ENCODE measurements at regions not wholly inside any gene's neighbourhood (a gene's known extent, or its start where the extent isn't known, plus 50 kb on each side); places are given as distances from the start of the nearest gene placed in this dataset.

DNA sequence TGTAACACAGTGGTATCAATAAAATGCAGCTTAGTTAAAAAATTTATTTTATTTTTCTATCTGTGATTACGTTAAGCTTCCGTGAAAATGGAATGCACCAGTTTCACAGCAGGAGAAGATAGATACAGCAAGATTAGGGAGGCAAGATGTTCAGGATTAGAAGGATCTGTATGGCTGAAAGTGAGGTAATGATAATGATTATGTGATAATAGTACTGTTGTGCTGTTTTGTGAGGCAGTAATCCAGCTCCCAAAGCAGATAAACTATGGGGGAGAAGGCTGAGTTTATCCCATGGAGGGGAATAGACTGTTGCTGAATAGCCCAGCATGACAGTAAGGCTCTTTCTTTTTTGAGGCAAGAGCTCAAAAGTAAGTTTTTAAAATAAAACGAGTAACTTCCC lies 216.1 kb upstream of the PRPS1L1 start:
- in situ Hi-C loops (cut with HindIII; ENCODE audit: extremely low pct_ligation_motif_present, low pct_unique_long_range_greater_than_20kb) (no loop called here), intact Hi-C loops (cut with micrococcal nuclease; ENCODE audit: unreplicated experiment) (no loop called here)
- FAIRE-seq (no peak), DNase-seq (ENCODE audit: low spot score) (no peak), ATAC-seq (no peak)
- no peaks in the 10 kb centered on the region for H3K36me3 ChIP-seq (replicated peaks in 1 of 2; ENCODE audit: control insufficient read depth in 1 of 2, insufficient read depth in 2 of 2, low read length in 2 of 2)
- H3K27ac ChIP-seq (ENCODE audit: extremely low read length, insufficient read depth, low read length), result no peak overlapping the region
- POLR2A ChIA-PET, result no interaction called here
- H4K20me1 ChIP-seq (ENCODE audit: insufficient read depth, low read length), result no peaks in the 10 kb centered on the region
- H3K9ac ChIP-seq (ENCODE audit: insufficient read depth, low read depth, low read length), result no peak overlapping the region
- no TSS peak for BruUV-seq (replicated peaks)
- H3K9me3 ChIP-seq (ENCODE audit: low read length), result peaks cover 24% of the 10 kb centered on the region
- H3K4me1 ChIP-seq (ENCODE audit: insufficient read depth, low read length), result no peaks in the 10 kb centered on the region
- no peak overlapping the region for H3K4me3 ChIP-seq (replicated peaks in 1 of 3; ENCODE audit: insufficient read depth in 1 of 3, low read depth in 2 of 3, low read length in 3 of 3)
- no peak overlapping the region for H2AFZ ChIP-seq (ENCODE audit: low read length)
- H3K79me2 ChIP-seq (ENCODE audit: insufficient read depth, low read length), result no peaks in the 10 kb centered on the region
- no peaks in the 10 kb centered on the region for H3K27me3 ChIP-seq (ENCODE audit: control insufficient read depth in 1 of 2, insufficient read depth in 2 of 2, low read length in 2 of 2)
- 18% methylated on average over 3 of the region's 3 CpGs for WGBS (ENCODE audit: low lambda C conversion rate)
- TF ChIP-seq GTF3A (CRISPR knock-in tag; conservative IDR thresholded peaks at IDR 0.05), result no peak
- no peak for TF ChIP-seq KDM2A (CRISPR knock-in tag; IDR thresholded peaks at IDR 0.05; ENCODE audit: borderline replicate concordance, low read depth)
- TF ChIP-seq ZNF674 (CRISPR knock-in tag; IDR thresholded peaks at IDR 0.05; ENCODE audit: low read depth), result no peak
- TF ChIP-seq, protein P1, sequence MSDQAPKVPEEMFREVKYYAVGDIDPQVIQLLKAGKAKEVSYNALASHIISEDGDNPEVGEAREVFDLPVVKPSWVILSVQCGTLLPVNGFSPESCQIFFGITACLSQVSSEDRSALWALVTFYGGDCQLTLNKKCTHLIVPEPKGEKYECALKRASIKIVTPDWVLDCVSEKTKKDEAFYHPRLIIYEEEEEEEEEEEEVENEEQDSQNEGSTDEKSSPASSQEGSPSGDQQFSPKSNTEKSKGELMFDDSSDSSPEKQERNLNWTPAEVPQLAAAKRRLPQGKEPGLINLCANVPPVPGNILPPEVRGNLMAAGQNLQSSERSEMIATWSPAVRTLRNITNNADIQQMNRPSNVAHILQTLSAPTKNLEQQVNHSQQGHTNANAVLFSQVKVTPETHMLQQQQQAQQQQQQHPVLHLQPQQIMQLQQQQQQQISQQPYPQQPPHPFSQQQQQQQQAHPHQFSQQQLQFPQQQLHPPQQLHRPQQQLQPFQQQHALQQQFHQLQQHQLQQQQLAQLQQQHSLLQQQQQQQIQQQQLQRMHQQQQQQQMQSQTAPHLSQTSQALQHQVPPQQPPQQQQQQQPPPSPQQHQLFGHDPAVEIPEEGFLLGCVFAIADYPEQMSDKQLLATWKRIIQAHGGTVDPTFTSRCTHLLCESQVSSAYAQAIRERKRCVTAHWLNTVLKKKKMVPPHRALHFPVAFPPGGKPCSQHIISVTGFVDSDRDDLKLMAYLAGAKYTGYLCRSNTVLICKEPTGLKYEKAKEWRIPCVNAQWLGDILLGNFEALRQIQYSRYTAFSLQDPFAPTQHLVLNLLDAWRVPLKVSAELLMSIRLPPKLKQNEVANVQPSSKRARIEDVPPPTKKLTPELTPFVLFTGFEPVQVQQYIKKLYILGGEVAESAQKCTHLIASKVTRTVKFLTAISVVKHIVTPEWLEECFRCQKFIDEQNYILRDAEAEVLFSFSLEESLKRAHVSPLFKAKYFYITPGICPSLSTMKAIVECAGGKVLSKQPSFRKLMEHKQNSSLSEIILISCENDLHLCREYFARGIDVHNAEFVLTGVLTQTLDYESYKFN (CRISPR knock-in tag; conservative IDR thresholded peaks at IDR 0.05), result no peak
- no peak for TF ChIP-seq PHF5A (CRISPR knock-in tag; IDR thresholded peaks at IDR 0.05; ENCODE audit: low read depth, unreplicated experiment)
- TF ChIP-seq ELF4 (CRISPR knock-in tag; IDR thresholded peaks at IDR 0.05; ENCODE audit: borderline replicate concordance), result no peak
- no peak for TF ChIP-seq ZNF841 (CRISPR knock-in tag; IDR thresholded peaks at IDR 0.05; ENCODE audit: borderline replicate concordance)
- TF ChIP-seq SRSF4 (IDR thresholded peaks at IDR 0.05; ENCODE audit: low read depth, low read length, poor library complexity, severe bottlenecking), result no peak
- TF ChIP-seq GABPB1 (CRISPR knock-in tag; IDR thresholded peaks at IDR 0.05), result no peak
- no peak for TF ChIP-seq ZNF124 (CRISPR knock-in tag; IDR thresholded peaks at IDR 0.05)
- no peak for TF ChIP-seq ATRX (CRISPR knock-in tag; IDR thresholded peaks at IDR 0.05; ENCODE audit: borderline replicate concordance)
- TF ChIP-seq, protein P2, sequence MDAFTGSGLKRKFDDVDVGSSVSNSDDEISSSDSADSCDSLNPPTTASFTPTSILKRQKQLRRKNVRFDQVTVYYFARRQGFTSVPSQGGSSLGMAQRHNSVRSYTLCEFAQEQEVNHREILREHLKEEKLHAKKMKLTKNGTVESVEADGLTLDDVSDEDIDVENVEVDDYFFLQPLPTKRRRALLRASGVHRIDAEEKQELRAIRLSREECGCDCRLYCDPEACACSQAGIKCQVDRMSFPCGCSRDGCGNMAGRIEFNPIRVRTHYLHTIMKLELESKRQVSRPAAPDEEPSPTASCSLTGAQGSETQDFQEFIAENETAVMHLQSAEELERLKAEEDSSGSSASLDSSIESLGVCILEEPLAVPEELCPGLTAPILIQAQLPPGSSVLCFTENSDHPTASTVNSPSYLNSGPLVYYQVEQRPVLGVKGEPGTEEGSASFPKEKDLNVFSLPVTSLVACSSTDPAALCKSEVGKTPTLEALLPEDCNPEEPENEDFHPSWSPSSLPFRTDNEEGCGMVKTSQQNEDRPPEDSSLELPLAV (CRISPR knock-in tag; conservative IDR thresholded peaks at IDR 0.05; ENCODE audit: low read depth), result no peak
- TF ChIP-seq, protein P3, sequence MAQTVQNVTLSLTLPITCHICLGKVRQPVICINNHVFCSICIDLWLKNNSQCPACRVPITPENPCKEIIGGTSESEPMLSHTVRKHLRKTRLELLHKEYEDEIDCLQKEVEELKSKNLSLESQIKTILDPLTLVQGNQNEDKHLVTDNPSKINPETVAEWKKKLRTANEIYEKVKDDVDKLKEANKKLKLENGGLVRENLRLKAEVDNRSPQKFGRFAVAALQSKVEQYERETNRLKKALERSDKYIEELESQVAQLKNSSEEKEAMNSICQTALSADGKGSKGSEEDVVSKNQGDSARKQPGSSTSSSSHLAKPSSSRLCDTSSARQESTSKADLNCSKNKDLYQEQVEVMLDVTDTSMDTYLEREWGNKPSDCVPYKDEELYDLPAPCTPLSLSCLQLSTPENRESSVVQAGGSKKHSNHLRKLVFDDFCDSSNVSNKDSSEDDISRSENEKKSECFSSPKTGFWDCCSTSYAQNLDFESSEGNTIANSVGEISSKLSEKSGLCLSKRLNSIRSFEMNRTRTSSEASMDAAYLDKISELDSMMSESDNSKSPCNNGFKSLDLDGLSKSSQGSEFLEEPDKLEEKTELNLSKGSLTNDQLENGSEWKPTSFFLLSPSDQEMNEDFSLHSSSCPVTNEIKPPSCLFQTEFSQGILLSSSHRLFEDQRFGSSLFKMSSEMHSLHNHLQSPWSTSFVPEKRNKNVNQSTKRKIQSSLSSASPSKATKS (CRISPR knock-in tag; IDR thresholded peaks at IDR 0.05), result no peak
- TF ChIP-seq NBN (conservative IDR thresholded peaks at IDR 0.05), result no peak
- no peak for TF ChIP-seq ZSCAN22 (CRISPR knock-in tag; IDR thresholded peaks at IDR 0.05)
- TF ChIP-seq ZNF614 (CRISPR knock-in tag; IDR thresholded peaks at IDR 0.05; ENCODE audit: borderline replicate concordance), result no peak
- TF ChIP-seq RFXAP (CRISPR knock-in tag; IDR thresholded peaks at IDR 0.05; ENCODE audit: borderline replicate concordance), result no peak
- no peak for TF ChIP-seq PPARG (CRISPR knock-in tag; conservative IDR thresholded peaks at IDR 0.05)
- no peak overlapping the region for H3K4me2 ChIP-seq (ENCODE audit: low read depth, low read length)
- CTCF ChIA-PET (ENCODE audit: low intra/inter-chr PET ratio, low total read pairs), result no interaction called here
